Memory B cell (primary cell): ENCODE measurements at regions not wholly inside any gene's neighbourhood (a gene's known extent, or its start where the extent isn't known, plus 50 kb on each side); places are given as distances from the start of the nearest gene placed in this dataset.

Experiments
- ATAC-seq: fragments of 150-1000 bp; cut with Tn5 transposase; 2 replicates; pipeline ENCODE4 v1.10.0; 2021; ENCODE audit warnings: low read depth, mild to moderate bottlenecking, moderate library complexity
- DNase-seq, 2 donors: peaks; one replicate each; pipeline ENCODE4 v3.0.0; 2022; ENCODE audit warnings: low spot score in 2 of 2
- H3K27ac Mint-ChIP-seq: one replicate; pipeline ENCODE4 v1.8.0; 2022; ENCODE audit warnings: mild to moderate bottlenecking, moderate library complexity, mixed read lengths
- H3K27me3 Mint-ChIP-seq: one replicate; pipeline ENCODE4 v1.8.0; 2022; ENCODE audit warnings: mixed read lengths
- H3K36me3 Mint-ChIP-seq: one replicate; pipeline ENCODE4 v1.8.0; 2022; ENCODE audit warnings: mild to moderate bottlenecking, mixed read lengths
- H3K4me1 Mint-ChIP-seq: one replicate; pipeline ENCODE4 v1.8.0; 2022; ENCODE audit warnings: mixed read lengths
- H3K4me3 Mint-ChIP-seq: one replicate; pipeline ENCODE4 v1.8.0; 2022; ENCODE audit warnings: mild to moderate bottlenecking, moderate library complexity, mixed read lengths
- H3K9me3 Mint-ChIP-seq: one replicate; pipeline ENCODE4 v1.8.0; 2022; ENCODE audit warnings: mixed read lengths

DNA sequence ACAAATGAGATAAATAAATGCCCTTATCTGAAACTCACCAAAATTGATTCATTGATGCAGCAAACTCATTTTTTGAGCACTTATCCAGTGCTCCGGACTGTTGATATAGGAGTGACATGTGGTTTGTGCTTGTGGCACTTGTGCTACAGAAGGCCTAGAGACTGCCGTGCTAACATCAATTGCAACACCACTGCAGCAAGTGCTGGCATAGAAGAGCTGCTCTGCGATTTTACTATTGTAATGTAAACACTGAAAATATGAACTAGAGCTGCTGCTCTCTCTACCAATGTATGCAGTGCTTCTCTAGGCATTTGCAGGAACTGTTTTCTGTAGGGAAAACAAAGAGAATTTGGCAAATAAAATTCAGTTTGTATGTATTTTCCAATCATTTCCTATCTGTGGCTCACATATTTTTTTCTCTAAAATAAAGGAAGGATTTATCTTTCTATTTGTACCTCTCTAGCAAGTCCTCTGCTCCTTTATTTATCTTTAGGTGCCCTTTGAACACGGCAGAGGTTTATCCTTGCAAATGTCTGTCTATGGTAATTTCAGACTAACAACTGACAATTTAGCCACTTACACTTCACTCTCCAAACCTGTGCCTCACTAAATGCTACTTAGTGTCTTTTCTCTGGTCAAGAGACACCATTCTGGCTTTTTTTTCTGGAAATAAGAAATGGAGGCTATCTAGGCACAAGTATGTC lies 409.5 kb upstream of the ADGRL2 start:
- Mint-ChIP-seq H3K4me1 (no peaks in the 10 kb centered on the region), H3K36me3 (no peaks in the 10 kb centered on the region), H3K27ac (no peak overlapping the region), H3K27me3 (no peaks in the 10 kb centered on the region), H3K4me3 (no peak overlapping the region), H3K9me3 (no peaks in the 10 kb centered on the region)
- no peak for DNase-seq
- no peak for ATAC-seq

DNA sequence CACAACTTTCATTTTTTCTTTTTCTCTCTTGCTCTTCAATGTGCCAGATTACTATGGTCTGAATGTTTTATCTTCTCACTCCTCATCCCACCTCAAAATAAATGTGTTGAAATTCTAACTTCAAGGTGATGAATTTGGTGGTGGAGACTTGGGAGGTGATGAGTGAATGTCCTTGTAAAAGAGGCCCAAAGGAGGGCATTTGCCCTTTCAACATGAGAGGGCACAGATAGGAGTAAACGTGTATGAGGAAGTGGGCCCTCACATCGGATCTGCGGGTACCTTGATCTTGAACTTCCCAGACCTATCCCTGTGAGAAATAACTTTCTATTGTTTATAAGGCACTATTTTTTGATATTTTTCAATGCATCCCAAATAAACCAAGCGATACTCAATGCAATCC lies 412.3 kb upstream of the ADGRL2 start:
- Mint-ChIP-seq H3K4me1 (no peaks in the 10 kb centered on the region), H3K4me3 (no peak overlapping the region), H3K9me3 (no peaks in the 10 kb centered on the region), H3K27me3 (no peaks in the 10 kb centered on the region), H3K36me3 (no peaks in the 10 kb centered on the region), H3K27ac (no peak overlapping the region)
- ATAC-seq (no peak), DNase-seq (no peak)

DNA sequence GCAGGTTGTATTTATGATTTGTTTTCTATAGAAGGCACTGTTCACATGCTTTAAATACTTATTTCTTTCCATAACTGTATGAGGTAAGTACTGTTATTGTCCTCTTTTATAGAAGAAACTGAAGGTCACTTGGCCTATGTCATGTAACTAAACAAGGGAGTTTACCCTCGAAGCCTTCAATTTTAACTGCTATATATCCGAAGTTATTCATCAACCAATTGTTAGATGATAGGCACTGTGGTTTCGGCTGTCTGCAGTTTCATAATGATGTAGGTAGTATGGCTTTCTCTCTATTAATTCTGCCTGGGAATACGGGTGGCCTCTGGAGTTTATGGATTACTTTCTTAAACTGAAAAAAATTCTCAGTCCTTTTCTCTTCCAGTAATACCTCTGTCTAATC lies 413.3 kb upstream of the ADGRL2 start:
- no peaks in the 10 kb centered on the region for H3K27me3 Mint-ChIP-seq
- no peaks in the 10 kb centered on the region for H3K36me3 Mint-ChIP-seq
- DNase-seq (no peak), ATAC-seq (no peak)
- no peak overlapping the region for H3K4me3 Mint-ChIP-seq
- no peak overlapping the region for H3K27ac Mint-ChIP-seq
- no peaks in the 10 kb centered on the region for H3K9me3 Mint-ChIP-seq
- no peaks in the 10 kb centered on the region for H3K4me1 Mint-ChIP-seq

DNA sequence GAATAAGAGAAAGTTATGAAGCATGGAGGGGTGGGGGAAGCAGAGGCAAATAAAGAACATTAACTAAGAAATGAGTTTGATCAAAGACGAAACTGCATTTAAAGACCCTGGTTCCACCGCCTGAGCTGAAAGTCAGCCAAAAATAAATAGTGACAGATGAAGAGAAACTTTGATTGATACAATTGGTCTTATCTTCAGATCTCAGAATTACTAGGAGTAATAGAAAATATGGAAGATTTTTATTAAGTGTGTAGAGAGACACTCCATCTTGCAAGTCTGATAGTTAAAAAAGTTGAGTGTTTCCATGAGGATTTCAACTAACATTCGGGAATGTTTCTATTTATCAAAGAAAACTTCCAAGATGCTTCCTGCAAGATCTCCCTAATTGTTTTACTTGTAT lies 418.2 kb upstream of the ADGRL2 start:
- no peak overlapping the region for H3K4me3 Mint-ChIP-seq
- H3K9me3 Mint-ChIP-seq = no peaks in the 10 kb centered on the region
- DNase-seq (no peak), ATAC-seq (no peak)
- H3K36me3 Mint-ChIP-seq = no peaks in the 10 kb centered on the region
- H3K4me1 Mint-ChIP-seq = no peaks in the 10 kb centered on the region
- no peak overlapping the region for H3K27ac Mint-ChIP-seq
- no peaks in the 10 kb centered on the region for H3K27me3 Mint-ChIP-seq

DNA sequence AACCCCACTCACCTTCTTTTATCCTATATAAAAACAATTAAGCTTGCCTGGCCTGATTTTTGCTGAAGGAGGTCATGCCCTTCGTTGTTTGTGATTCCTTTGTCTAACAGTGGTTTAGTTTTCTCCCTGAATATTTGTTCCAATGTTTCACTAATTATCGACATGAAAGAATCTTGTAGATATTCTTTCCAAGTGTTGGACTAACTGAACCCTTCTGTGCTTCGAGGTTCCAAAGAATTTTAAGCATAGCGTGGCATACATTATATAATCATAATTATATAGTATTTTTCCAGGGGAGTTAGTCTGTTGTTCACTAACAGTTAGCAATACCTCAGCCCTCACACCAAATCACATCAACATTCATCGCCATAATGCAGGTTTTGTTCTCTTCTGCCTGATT lies 418.9 kb upstream of the ADGRL2 start:
- no peaks in the 10 kb centered on the region for H3K9me3 Mint-ChIP-seq
- H3K4me3 Mint-ChIP-seq = no peak overlapping the region
- no peaks in the 10 kb centered on the region for H3K27me3 Mint-ChIP-seq
- no peak overlapping the region for H3K27ac Mint-ChIP-seq
- H3K4me1 Mint-ChIP-seq = no peaks in the 10 kb centered on the region
- ATAC-seq (no peak), DNase-seq (no peak)
- no peaks in the 10 kb centered on the region for H3K36me3 Mint-ChIP-seq

DNA sequence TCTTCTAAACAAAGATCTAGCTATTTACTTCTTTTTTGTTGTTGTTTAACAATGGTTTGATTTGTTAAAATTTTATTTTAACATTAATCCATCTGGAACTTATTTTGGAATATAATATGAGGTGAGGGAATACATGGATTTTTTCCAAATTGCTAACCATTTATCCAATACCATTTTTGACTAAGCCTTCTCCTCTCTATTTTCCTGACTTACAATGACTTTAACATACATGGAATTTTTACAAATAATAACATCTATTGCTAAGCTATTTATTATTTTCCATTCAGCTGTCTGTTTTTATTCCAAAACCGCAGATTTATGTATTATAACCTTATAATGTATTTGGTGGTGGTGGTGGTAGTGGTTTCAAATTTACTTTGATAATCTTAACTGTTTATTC lies 420.3 kb upstream of the ADGRL2 start:
- Mint-ChIP-seq H3K36me3 (no peaks in the 10 kb centered on the region), H3K27me3 (no peaks in the 10 kb centered on the region), H3K4me3 (no peak overlapping the region), H3K4me1 (no peaks in the 10 kb centered on the region), H3K27ac (no peak overlapping the region), H3K9me3 (no peaks in the 10 kb centered on the region)
- DNase-seq (no peak), ATAC-seq (no peak)

DNA sequence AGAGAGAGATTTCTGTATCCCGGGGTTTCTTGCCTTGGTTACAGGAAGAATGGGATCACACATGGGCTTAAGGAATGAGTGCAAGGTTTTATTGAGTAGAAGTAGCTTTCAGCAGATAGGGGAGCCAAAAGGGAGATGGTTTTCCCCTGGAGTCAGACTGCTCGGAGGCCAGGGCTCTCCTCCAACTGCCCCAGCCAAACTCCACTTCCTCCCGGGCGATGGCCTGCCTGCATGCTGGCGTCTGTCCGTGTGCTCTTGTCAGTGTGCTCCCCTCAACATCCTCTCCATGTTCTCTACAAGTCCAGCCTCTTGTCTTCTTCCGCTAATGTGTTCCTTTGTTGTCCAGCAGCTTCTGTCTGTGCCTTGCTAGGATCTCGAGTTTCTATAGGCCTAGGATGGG lies 421.3 kb upstream of the ADGRL2 start:
- Mint-ChIP-seq H3K9me3 (no peaks in the 10 kb centered on the region), H3K36me3 (no peaks in the 10 kb centered on the region), H3K27ac (no peak overlapping the region), H3K4me3 (no peak overlapping the region), H3K4me1 (no peaks in the 10 kb centered on the region), H3K27me3 (no peaks in the 10 kb centered on the region)
- ATAC-seq (no peak), DNase-seq (no peak)

DNA sequence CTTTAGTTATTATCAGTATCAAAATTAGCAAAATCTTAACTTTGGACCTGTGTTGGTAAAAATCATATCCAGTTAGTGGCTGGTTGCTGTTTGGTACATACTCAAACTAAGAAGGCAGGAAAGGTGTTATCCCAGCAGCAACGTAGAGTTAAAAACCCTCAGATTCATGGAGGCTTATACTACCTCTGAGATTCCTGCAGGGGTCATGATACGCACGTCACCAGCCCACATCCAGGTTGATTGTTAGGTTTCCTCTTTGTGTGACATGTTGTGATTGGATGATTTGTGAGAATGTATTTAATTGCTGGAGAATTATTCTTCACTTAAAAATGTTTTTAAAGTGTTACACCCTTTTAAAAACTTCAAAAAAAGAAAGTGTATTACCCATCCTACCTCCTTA lies 423.3 kb upstream of the ADGRL2 start:
- no peak for DNase-seq
- no peaks in the 10 kb centered on the region for H3K9me3 Mint-ChIP-seq
- no peaks in the 10 kb centered on the region for H3K27me3 Mint-ChIP-seq
- no peaks in the 10 kb centered on the region for H3K4me1 Mint-ChIP-seq
- no peak overlapping the region for H3K4me3 Mint-ChIP-seq
- H3K27ac Mint-ChIP-seq = no peak overlapping the region
- no peak for ATAC-seq
- H3K36me3 Mint-ChIP-seq = no peaks in the 10 kb centered on the region

DNA sequence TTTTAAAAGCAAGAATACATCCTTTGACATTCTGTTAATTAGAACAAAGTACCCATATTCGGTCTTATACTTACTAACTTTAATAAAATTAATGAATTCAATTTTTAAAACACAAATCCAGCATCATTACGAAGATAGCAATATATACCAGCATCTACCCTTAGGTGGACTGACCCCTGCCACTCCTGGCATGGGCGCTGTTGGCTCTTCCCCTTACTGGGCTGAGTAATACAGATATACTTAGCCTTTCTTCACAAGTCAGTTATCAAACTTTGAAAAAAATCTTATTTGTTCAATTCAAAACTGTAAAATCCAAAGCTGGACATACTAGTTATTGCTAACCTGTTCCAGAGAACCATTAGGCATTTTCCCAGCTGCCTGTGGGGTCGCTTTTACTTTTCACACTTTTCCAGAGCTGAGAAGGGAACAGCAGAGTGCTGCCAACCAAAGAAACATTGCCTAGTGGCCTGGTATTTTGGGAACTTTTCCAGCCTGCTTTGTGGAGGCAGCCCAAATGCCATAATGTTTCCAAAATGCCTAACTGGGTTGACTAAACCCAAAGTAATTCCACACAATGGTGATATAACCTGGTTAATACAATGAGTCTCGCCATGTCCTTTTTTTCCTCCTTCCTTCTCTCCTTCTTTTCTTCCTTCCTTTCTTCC lies 424.7 kb upstream of the ADGRL2 start:
- Mint-ChIP-seq H3K4me1 (no peaks in the 10 kb centered on the region), H3K36me3 (no peaks in the 10 kb centered on the region)

DNA sequence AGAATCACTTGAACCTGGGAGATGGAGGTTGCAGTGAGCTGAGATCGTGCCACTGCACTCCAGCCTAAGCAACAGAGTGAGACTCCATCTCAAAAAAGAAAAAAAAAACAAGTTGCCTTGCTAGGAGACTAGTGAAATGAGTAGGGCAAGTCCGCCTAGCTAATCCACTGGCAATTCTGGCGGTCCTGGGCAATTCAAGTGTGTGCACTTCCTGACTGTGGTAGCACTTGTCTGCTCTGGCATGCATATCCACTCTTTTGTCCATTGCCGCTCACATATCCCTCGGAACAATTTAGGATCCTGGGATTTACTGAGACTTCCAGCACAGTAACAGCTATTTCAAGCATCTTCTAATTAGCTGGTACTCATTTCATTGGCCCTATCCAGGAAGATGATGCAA lies 426.3 kb upstream of the ADGRL2 start:
- Mint-ChIP-seq H3K4me3 (no peak overlapping the region), H3K9me3 (no peaks in the 10 kb centered on the region), H3K4me1 (no peaks in the 10 kb centered on the region), H3K36me3 (no peaks in the 10 kb centered on the region), H3K27me3 (no peaks in the 10 kb centered on the region), H3K27ac (no peak overlapping the region)
- DNase-seq (no peak), ATAC-seq (no peak)

More for the DNA sequence above, 424.7 kb upstream of the ADGRL2 start:
- H3K27ac Mint-ChIP-seq = no peak overlapping the region
- DNase-seq = no peak
- no peaks in the 10 kb centered on the region for H3K27me3 Mint-ChIP-seq
- no peaks in the 10 kb centered on the region for H3K9me3 Mint-ChIP-seq
- no peak overlapping the region for H3K4me3 Mint-ChIP-seq
- no peak for ATAC-seq

DNA sequence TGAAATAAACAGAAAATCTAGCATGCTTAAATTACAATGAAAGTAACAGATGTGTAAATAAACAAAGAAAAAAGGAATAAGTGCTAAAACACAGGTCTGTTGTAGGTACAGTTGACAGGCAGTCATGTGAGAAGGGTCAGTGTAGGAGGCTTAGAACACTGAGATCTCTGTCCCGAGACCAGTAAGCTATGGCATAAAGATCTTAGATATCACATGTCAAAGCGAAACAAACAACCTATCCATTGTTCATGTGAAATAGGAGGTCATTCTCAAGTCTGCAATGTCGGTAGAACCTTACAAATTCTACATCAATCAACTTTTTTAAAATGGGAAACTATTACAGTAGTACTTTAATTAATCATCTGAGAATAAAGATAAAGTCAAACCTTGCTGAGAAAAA lies 428.9 kb upstream of the ADGRL2 start:
- DNase-seq = no peak
- no peak for ATAC-seq
- no peaks in the 10 kb centered on the region for H3K4me1 Mint-ChIP-seq
- peaks cover 4% of the 10 kb centered on the region for H3K9me3 Mint-ChIP-seq
- no peaks in the 10 kb centered on the region for H3K27me3 Mint-ChIP-seq
- H3K4me3 Mint-ChIP-seq = no peak overlapping the region
- H3K27ac Mint-ChIP-seq = no peak overlapping the region
- no peaks in the 10 kb centered on the region for H3K36me3 Mint-ChIP-seq

DNA sequence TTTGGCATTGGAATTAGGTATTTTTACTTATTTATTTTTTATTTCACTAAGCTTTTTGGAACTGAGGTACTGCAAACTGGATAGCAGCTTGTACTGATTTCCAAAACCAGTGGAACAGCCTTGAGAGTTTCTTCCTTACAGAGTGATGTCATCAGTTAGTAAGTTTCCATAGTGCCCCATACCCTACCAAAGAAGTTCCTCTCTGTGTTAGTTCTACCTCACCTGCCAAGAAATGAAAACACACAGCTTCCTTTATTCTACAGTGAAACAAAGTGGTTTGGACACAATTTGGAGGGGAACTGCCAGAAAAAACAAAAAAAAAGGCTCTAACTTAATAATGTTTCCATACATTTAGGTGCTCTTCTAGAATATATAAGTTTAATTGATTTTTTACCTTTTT lies 430.9 kb upstream of the ADGRL2 start:
- Mint-ChIP-seq H3K27ac (no peak overlapping the region), H3K4me3 (no peak overlapping the region), H3K4me1 (no peaks in the 10 kb centered on the region), H3K9me3 (peaks cover 4% of the 10 kb centered on the region), H3K36me3 (no peaks in the 10 kb centered on the region), H3K27me3 (no peaks in the 10 kb centered on the region)
- DNase-seq (no peak), ATAC-seq (no peak)

DNA sequence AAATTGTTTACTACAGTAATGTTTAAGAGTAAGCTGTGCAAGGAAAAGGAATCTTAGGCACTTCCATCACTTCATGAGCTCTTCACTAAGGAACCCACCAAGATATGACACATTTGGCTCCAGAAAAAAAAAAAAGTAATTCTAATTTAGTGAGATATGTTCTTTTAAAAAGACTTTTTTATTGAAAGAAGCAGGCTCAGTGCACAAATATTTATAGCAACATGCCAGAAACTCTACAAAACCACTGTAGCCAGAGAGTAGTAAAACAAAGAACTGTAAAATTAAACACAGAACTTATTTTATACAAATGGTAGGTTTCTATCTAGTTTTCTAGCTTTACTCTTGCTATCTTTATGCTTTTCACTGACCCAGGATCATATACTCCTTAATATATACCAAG lies 434.6 kb upstream of the ADGRL2 start:
- Mint-ChIP-seq H3K4me1 (no peaks in the 10 kb centered on the region), H3K9me3 (peaks cover 4% of the 10 kb centered on the region), H3K36me3 (no peaks in the 10 kb centered on the region), H3K4me3 (no peak overlapping the region), H3K27me3 (no peaks in the 10 kb centered on the region), H3K27ac (no peak overlapping the region)
- DNase-seq (no peak), ATAC-seq (no peak)

DNA sequence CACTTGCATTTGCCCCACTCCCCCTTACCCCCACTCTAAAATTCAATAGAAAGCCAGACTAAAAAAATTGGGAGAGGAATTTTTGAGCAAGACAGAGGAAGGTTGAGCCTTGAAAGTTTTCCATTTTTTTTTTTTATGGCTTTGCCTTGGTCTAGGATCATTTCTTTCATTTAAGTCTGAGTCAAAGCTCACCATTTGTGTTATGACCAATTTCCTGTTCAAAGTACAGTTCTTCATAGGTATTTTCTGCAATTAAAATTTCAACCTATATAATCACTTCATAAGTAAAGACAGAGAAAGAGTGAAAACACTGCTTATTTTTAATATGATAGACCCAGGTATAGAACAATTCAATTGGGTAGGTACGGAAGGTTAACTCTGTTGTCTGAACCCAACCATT lies 436.6 kb upstream of the ADGRL2 start:
- Mint-ChIP-seq H3K4me1 (no peaks in the 10 kb centered on the region), H3K27me3 (no peaks in the 10 kb centered on the region), H3K4me3 (no peak overlapping the region), H3K9me3 (peaks cover 4% of the 10 kb centered on the region), H3K27ac (no peak overlapping the region), H3K36me3 (no peaks in the 10 kb centered on the region)
- no peak for DNase-seq
- ATAC-seq = no peak

DNA sequence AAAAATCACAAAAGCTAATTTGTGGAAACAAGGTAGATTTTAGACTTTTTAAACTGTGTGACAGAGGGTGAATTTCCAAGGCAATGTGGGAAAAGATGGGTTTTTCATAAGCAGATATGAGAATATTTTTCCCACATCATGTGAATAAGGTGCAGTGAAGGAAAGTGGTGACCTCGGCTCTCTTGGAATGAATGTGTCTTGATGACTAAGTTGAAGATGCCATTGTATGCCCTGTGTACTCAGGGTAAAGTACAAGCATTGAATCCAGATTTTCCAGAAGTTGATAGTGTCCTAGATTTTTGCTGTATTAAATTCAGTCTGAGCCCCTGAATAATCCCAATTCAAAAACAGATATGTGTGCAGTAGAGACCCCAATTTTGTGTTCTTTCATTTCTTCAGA lies 442.6 kb upstream of the ADGRL2 start:
- no peak overlapping the region for H3K27ac Mint-ChIP-seq
- H3K36me3 Mint-ChIP-seq = no peaks in the 10 kb centered on the region

More for the DNA sequence above, 442.6 kb upstream of the ADGRL2 start:
- Mint-ChIP-seq H3K27me3 (no peaks in the 10 kb centered on the region), H3K9me3 (no peaks in the 10 kb centered on the region), H3K4me1 (no peaks in the 10 kb centered on the region), H3K4me3 (no peak overlapping the region)
- no peak for ATAC-seq
- DNase-seq = no peak
